HFFc6 (cell line): ENCODE measurements at regions not wholly inside any gene's neighbourhood (a gene's known extent, or its start where the extent isn't known, plus 50 kb on each side); places are given as distances from the start of the nearest gene placed in this dataset.

ENCODE experiments used
- DNase-seq: peaks from one replicate; pipeline ENCODE4 v3.0.0-alpha.2; 2018
- H3K27ac Mint-ChIP-seq: 2 replicates; pipeline ENCODE4 v1.8.0; 2020; ENCODE audit warnings: mild to moderate bottlenecking, mixed read lengths
- H3K27me3 Mint-ChIP-seq: 2 replicates; pipeline ENCODE4 v1.8.0; 2021; ENCODE audit warnings: mild to moderate bottlenecking, moderate library complexity, mixed read lengths; ENCODE audit not compliant: insufficient read depth
- H3K36me3 Mint-ChIP-seq: 2 replicates; pipeline ENCODE4 v1.8.0; 2021; ENCODE audit warnings: low read depth, mixed read lengths
- H3K4me1 Mint-ChIP-seq: 2 replicates; pipeline ENCODE4 v1.8.0; 2020; ENCODE audit warnings: low read depth, mixed read lengths
- H3K4me3 Mint-ChIP-seq: 2 replicates; pipeline ENCODE4 v1.8.0; 2020; ENCODE audit warnings: mild to moderate bottlenecking, moderate library complexity, mixed read lengths
- H3K9me3 Mint-ChIP-seq: 2 replicates; pipeline ENCODE4 v1.8.0; 2020; ENCODE audit warnings: mild to moderate bottlenecking, mixed read lengths
- CTCF ChIP-seq: fragments of 200-600 bp; sonication (generic); IDR thresholded peaks from 2 replicates; pipeline ENCODE4 v1.5.0; 2021; ENCODE audit warnings: antibody characterized with exemption, mild to moderate bottlenecking

- no peak overlapping the region for H3K27ac Mint-ChIP-seq
- no peaks in the 10 kb centered on the region for H3K27me3 Mint-ChIP-seq
- DNase-seq, result no peak
- peaks cover 52% of the 10 kb centered on the region for H3K9me3 Mint-ChIP-seq
- H3K36me3 Mint-ChIP-seq, result peaks cover 2% of the 10 kb centered on the region
- no peak for TF ChIP-seq CTCF
- no peaks in the 10 kb centered on the region for H3K4me1 Mint-ChIP-seq
- no peak overlapping the region for H3K4me3 Mint-ChIP-seq
Measured at GRCh38 chr12:61916831-61917230, 343.4 kb upstream of the USP15 start.

GRCh38 chr12:61919686-61920085, 340.5 kb upstream of the USP15 start:
- Mint-ChIP-seq H3K4me1 (no peaks in the 10 kb centered on the region), H3K27me3 (no peaks in the 10 kb centered on the region), H3K27ac (no peak overlapping the region), H3K36me3 (peaks cover 6% of the 10 kb centered on the region), H3K9me3 (peaks cover 38% of the 10 kb centered on the region), H3K4me3 (no peak overlapping the region)
- TF ChIP-seq CTCF, result no peak
- no peak for DNase-seq

GRCh38 chr12:61920230-61920629, 340.0 kb upstream of the USP15 start:
- Mint-ChIP-seq H3K4me3 (no peak overlapping the region), H3K27me3 (no peaks in the 10 kb centered on the region), H3K4me1 (no peaks in the 10 kb centered on the region), H3K9me3 (peaks cover 41% of the 10 kb centered on the region), H3K36me3 (peaks cover 6% of the 10 kb centered on the region), H3K27ac (no peak overlapping the region)
- no peak for DNase-seq
- no peak for TF ChIP-seq CTCF

- no peak overlapping the region for H3K27ac Mint-ChIP-seq
- peaks cover 6% of the 10 kb centered on the region for H3K36me3 Mint-ChIP-seq
- peaks cover 60% of the 10 kb centered on the region for H3K9me3 Mint-ChIP-seq
- DNase-seq, result no peak
- H3K27me3 Mint-ChIP-seq, result no peaks in the 10 kb centered on the region; the same call in 1 of the 2 replicates
- H3K4me1 Mint-ChIP-seq, result no peaks in the 10 kb centered on the region
- no peak overlapping the region for H3K4me3 Mint-ChIP-seq
- TF ChIP-seq CTCF, result no peak
Measured at GRCh38 chr12:61923152-61923551, 337.1 kb upstream of the USP15 start.

GRCh38 chr12:61934564-61934963, 325.6 kb upstream of the USP15 start:
- Mint-ChIP-seq H3K27ac (no peak overlapping the region), H3K36me3 (no peaks in the 10 kb centered on the region), H3K27me3 (no peaks in the 10 kb centered on the region), H3K4me1 (no peaks in the 10 kb centered on the region), H3K9me3 (peaks cover 32% of the 10 kb centered on the region), H3K4me3 (no peak overlapping the region)
- DNase-seq, result no peak
- no peak for TF ChIP-seq CTCF

- H3K4me1 Mint-ChIP-seq, result no peaks in the 10 kb centered on the region
- H3K4me3 Mint-ChIP-seq, result no peak overlapping the region
Measured at GRCh38 chr12:61939977-61940376, 320.2 kb upstream of the USP15 start.

More at GRCh38 chr12:61939977-61940376, 320.2 kb upstream of the USP15 start:
- Mint-ChIP-seq H3K36me3 (peaks cover 6% of the 10 kb centered on the region; the same call in 1 of the 2 replicates), H3K9me3 (peaks cover 35% of the 10 kb centered on the region), H3K27ac (no peak overlapping the region), H3K27me3 (no peaks in the 10 kb centered on the region)
- no peak for TF ChIP-seq CTCF
- DNase-seq, result no peak
